Gastrocnemius medialis (tissue), 4 donors: ENCODE measurements at regions not wholly inside any gene's neighbourhood (a gene's known extent, or its start where the extent isn't known, plus 50 kb on each side); places are given as distances from the start of the nearest gene placed in this dataset.

Source experiments
- POLR2A ChIP-seq, 2 donors: fragments of 450-650 bp; IDR thresholded peaks; one replicate each; pipeline ENCODE4 v1.6.1; 2017; ENCODE audit warnings: antibody characterized with exemption in 2 of 2, mild to moderate bottlenecking in 2 of 2, moderate library complexity in 2 of 2
- TF ChIP-seq, protein P1 (sequence below), 5 experiments: fragments of 450-650 bp in 3 of 5; fragments of 200-600 bp in 2 of 5; sonication (generic) in 2 of 5; IDR thresholded peaks in 4 of 5; conservative IDR thresholded peaks in 1 of 5; 1 replicate in 4 of 5; 2 replicates in 1 of 5; pipeline ENCODE4 v1.5.1; 2016 to 2019; ENCODE audit warnings: antibody characterized with exemption in 5 of 5, mild to moderate bottlenecking in 3 of 5, moderate library complexity in 3 of 5

DNA sequence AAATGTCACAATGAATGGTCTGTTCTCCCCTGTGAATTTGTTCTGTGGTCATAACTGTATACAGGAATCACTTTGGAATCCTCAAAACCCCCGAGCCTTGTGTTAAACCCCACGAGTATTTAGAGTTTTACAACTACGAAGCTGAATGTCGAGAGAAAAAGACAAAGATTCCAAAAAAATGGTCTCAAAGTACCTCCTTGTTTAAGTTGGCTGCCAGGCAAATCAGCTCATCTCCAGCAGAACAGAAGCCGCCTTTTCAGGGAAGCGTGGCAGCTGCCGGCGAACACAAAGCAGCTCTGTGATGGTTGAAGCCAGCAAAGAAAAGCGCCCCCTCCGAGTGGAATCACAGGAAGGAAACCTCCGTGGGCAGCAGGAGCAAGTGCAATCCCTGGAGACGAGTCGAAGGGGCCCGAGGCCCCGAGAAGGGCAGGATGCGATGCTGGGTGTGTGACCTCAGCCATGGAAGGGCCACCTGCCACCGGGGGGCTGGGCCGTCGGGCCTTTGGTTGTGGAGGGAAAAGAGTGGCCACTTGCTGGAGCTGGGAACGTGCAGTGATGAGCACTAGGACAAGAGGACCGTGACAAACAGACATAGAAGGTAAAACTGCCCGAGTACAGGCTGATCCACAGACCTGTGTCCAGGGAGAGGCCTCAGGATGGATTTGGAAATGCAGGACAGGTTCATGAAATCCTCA is 706.4 kb downstream of the SEMA5A start:
- TF ChIP-seq, protein P1, sequence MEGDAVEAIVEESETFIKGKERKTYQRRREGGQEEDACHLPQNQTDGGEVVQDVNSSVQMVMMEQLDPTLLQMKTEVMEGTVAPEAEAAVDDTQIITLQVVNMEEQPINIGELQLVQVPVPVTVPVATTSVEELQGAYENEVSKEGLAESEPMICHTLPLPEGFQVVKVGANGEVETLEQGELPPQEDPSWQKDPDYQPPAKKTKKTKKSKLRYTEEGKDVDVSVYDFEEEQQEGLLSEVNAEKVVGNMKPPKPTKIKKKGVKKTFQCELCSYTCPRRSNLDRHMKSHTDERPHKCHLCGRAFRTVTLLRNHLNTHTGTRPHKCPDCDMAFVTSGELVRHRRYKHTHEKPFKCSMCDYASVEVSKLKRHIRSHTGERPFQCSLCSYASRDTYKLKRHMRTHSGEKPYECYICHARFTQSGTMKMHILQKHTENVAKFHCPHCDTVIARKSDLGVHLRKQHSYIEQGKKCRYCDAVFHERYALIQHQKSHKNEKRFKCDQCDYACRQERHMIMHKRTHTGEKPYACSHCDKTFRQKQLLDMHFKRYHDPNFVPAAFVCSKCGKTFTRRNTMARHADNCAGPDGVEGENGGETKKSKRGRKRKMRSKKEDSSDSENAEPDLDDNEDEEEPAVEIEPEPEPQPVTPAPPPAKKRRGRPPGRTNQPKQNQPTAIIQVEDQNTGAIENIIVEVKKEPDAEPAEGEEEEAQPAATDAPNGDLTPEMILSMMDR (IDR thresholded peaks at IDR 0.05 in 4 of 5, conservative IDR thresholded peaks at IDR 0.05 in 1 of 5): no peak
- no peak for TF ChIP-seq POLR2A (IDR thresholded peaks at IDR 0.05)
